Lower lobe of right lung (tissue), 2 donors: ENCODE measurements at regions not wholly inside any gene's neighbourhood (a gene's known extent, or its start where the extent isn't known, plus 50 kb on each side); places are given as distances from the start of the nearest gene placed in this dataset.

Experiments used
- ATAC-seq, 2 donors: fragments of 200-7000 bp; cut with Tn5 transposase; one replicate each; pipeline ENCODE4 v1.9.1; 2020 to 2022; ENCODE audit warnings: mild to moderate bottlenecking in 2 of 2, moderate library complexity in 2 of 2
- DNase-seq: peaks from one replicate; pipeline ENCODE4 v3.0.0-alpha.2; 2020
- H3K27ac ChIP-seq: fragments of 200-600 bp; one replicate; pipeline ENCODE4 v1.8.0; 2022
- H3K27me3 ChIP-seq: fragments of 200-600 bp; one replicate; pipeline ENCODE4 v1.8.0; 2022; ENCODE audit warnings: low read depth
- H3K36me3 ChIP-seq: fragments of 200-600 bp; one replicate; pipeline ENCODE4 v1.8.0; 2022; ENCODE audit warnings: mild to moderate bottlenecking
- H3K4me1 ChIP-seq: fragments of 200-600 bp; one replicate; pipeline ENCODE4 v1.8.0; 2022
- H3K4me3 ChIP-seq: fragments of 200-600 bp; one replicate; pipeline ENCODE4 v1.8.0; 2022; ENCODE audit warnings: mild to moderate bottlenecking
- H3K9me3 ChIP-seq: fragments of 200-600 bp; one replicate; pipeline ENCODE4 v1.8.0; 2022
- CTCF ChIP-seq: fragments of 200-600 bp; IDR thresholded peaks from one replicate; pipeline ENCODE4 v1.8.0; 2022; ENCODE audit warnings: antibody characterized with exemption, mild to moderate bottlenecking
- intact Hi-C: fragments of 100-400 bp; cut with DNase I; formaldehyde crosslinking; loops from one replicate; pipeline ENCODE4 v1.11.0; 2022
- donor health status: DM: no; HTN: yes; CAD: no; lungs with severe emphysema.

- intact Hi-C loops = no loop called here
- Histone ChIP-seq H3K27ac (no peak overlapping the region), H3K4me1 (no peaks in the 10 kb centered on the region), H3K9me3 (no peaks in the 10 kb centered on the region), H3K36me3 (no peaks in the 10 kb centered on the region), H3K4me3 (no peak overlapping the region), H3K27me3 (no peaks in the 10 kb centered on the region)
- DNase-seq (no peak), ATAC-seq (no peak)
- TF ChIP-seq CTCF = no peak
Observed at GRCh38 chr7:18429547-18429946, 66.0 kb upstream of the HDAC9 start.

GRCh38 chr7:18430810-18431209 is 64.7 kb upstream of the HDAC9 start:
- H3K27me3 ChIP-seq = no peaks in the 10 kb centered on the region
- no peaks in the 10 kb centered on the region for H3K9me3 ChIP-seq
- H3K4me3 ChIP-seq = no peak overlapping the region
- H3K27ac ChIP-seq = no peak overlapping the region
- intact Hi-C loops = no loop called here
- H3K4me1 ChIP-seq = no peaks in the 10 kb centered on the region
- no peak for DNase-seq
- no peak for ATAC-seq
- no peaks in the 10 kb centered on the region for H3K36me3 ChIP-seq
- no peak for TF ChIP-seq CTCF

GRCh38 chr7:18434171-18434570 is 61.4 kb upstream of the HDAC9 start:
- Histone ChIP-seq H3K4me1 (no peaks in the 10 kb centered on the region), H3K27me3 (no peaks in the 10 kb centered on the region), H3K27ac (no peak overlapping the region), H3K9me3 (no peaks in the 10 kb centered on the region), H3K36me3 (no peaks in the 10 kb centered on the region), H3K4me3 (no peak overlapping the region)
- no peak for TF ChIP-seq CTCF
- DNase-seq (no peak), ATAC-seq (no peak)
- intact Hi-C loops = no loop called here

- no peak for DNase-seq
Observed at GRCh38 chr7:18437101-18437500, 58.4 kb upstream of the HDAC9 start.

GRCh38 chr7:18440934-18441333 is 54.6 kb upstream of the HDAC9 start:
- DNase-seq = no peak
- ATAC-seq = no peak
- no peak for TF ChIP-seq CTCF
- Histone ChIP-seq H3K4me1 (no peaks in the 10 kb centered on the region), H3K9me3 (no peaks in the 10 kb centered on the region), H3K27ac (no peak overlapping the region), H3K4me3 (no peak overlapping the region), H3K36me3 (no peaks in the 10 kb centered on the region), H3K27me3 (no peaks in the 10 kb centered on the region)
- intact Hi-C loops = no loop called here

More at GRCh38 chr7:18437101-18437500, 58.4 kb upstream of the HDAC9 start:
- Histone ChIP-seq H3K9me3 (no peaks in the 10 kb centered on the region), H3K36me3 (no peaks in the 10 kb centered on the region), H3K27me3 (no peaks in the 10 kb centered on the region), H3K27ac (no peak overlapping the region), H3K4me3 (no peak overlapping the region), H3K4me1 (no peaks in the 10 kb centered on the region)
- no peak for TF ChIP-seq CTCF
- ATAC-seq = no peak
- intact Hi-C loops = no loop called here

GRCh38 chr7:18444826-18445225 is 50.7 kb upstream of the HDAC9 start:
- H3K27ac ChIP-seq = no peak overlapping the region
- no peaks in the 10 kb centered on the region for H3K4me1 ChIP-seq
- intact Hi-C loops = no loop called here
- no peaks in the 10 kb centered on the region for H3K36me3 ChIP-seq
- H3K9me3 ChIP-seq = no peaks in the 10 kb centered on the region
- no peak for TF ChIP-seq CTCF
- H3K4me3 ChIP-seq = no peak overlapping the region
- ATAC-seq (no peak), DNase-seq (no peak)
- H3K27me3 ChIP-seq = no peaks in the 10 kb centered on the region
